IMR-90 (cell line): ENCODE measurements at regions not wholly inside any gene's neighbourhood (a gene's known extent, or its start where the extent isn't known, plus 50 kb on each side); places are given as distances from the start of the nearest gene placed in this dataset.

ENCODE experiments used
- ATAC-seq: fragments of 200-7000 bp; cut with Tn5 transposase; 2 replicates; pipeline ENCODE4 v1.9.1; 2020; ENCODE audit warnings: low read depth, mild to moderate bottlenecking, moderate library complexity
- BruUV-seq: library from RNA; stranded (reverse); fragments of 400-500 nt; replicated peaks from 2 replicates; lab custom pipeline; 2021; lab: Mats Ljungman, UMichigan
- CTCF ChIA-PET: fragments of 300-600 bp; formaldehyde crosslinking; extraction: SDS; loops from one replicate; lab custom pipeline; 2021; ENCODE audit warnings: antibody characterized with exemption; lab: Yijun Ruan, JAX
- POLR2A ChIA-PET: fragments of 300-600 bp; sonication (Branson Sonifier 250); formaldehyde crosslinking; loops from one replicate; lab custom pipeline; 2022; ENCODE audit warnings: antibody characterized with exemption; ENCODE audit not compliant: unreplicated experiment; lab: Charles Lee
- DNase-seq: peaks from one replicate; pipeline ENCODE4 v3.0.0; 2013
- H2AFZ ChIP-seq: replicated peaks from 2 replicates; pipeline ENCODE3; 2013; ENCODE audit warnings: low read length, mild to moderate bottlenecking; ENCODE audit not compliant: poor library complexity
- H2AK5ac ChIP-seq: 2 replicates; pipeline ENCODE4 v1.6.1; 2013; ENCODE audit warnings: low read depth, low read length, inconsistent platforms
- H2AK9ac ChIP-seq: replicated peaks from 2 replicates; pipeline ENCODE3; 2013; ENCODE audit warnings: mild to moderate bottlenecking, low read depth, low read length, moderate library complexity; ENCODE audit not compliant: poor library complexity
- H2BK120ac ChIP-seq: 2 replicates; pipeline ENCODE4 v1.6.1; 2013; ENCODE audit warnings: low read depth, low read length, inconsistent platforms
- H2BK15ac ChIP-seq: 3 replicates; pipeline ENCODE4 v1.6.1; 2013; ENCODE audit warnings: low read depth, low read length, inconsistent platforms
- H2BK20ac ChIP-seq: 2 replicates; pipeline ENCODE4 v1.6.1; 2013; ENCODE audit warnings: low read depth, mild to moderate bottlenecking, inconsistent platforms, low read length, moderate library complexity
- H2BK5ac ChIP-seq: 2 replicates; pipeline ENCODE4 v1.6.1; 2013; ENCODE audit warnings: mild to moderate bottlenecking, low read depth, low read length, inconsistent platforms; ENCODE audit not compliant: poor library complexity, severe bottlenecking
- H3K14ac ChIP-seq: replicated peaks from 2 replicates; pipeline ENCODE4 v1.6.1; 2013; ENCODE audit warnings: low read depth, low read length, inconsistent platforms
- H3K18ac ChIP-seq: 2 replicates; pipeline ENCODE4 v1.6.1; 2013; ENCODE audit warnings: low read depth, low read length, control low read depth
- H3K23ac ChIP-seq: 2 replicates; pipeline ENCODE4 v1.6.1; 2013; ENCODE audit warnings: low read depth, low read length, inconsistent platforms
- H3K27ac ChIP-seq: 2 replicates; pipeline ENCODE4 v1.5.1; 2013; ENCODE audit warnings: mild to moderate bottlenecking, control low read depth, low read length; ENCODE audit not compliant: insufficient read depth
- H3K27me3 ChIP-seq: 2 replicates; pipeline ENCODE4 v1.6.1; 2013; ENCODE audit warnings: low read length; ENCODE audit not compliant: control insufficient read depth, insufficient read depth
- H3K36me3 ChIP-seq: 2 replicates; pipeline ENCODE4 v1.6.1; 2013; ENCODE audit warnings: low read length, mixed read lengths; ENCODE audit not compliant: control insufficient read depth, insufficient read depth
- H3K4ac ChIP-seq: 2 replicates; pipeline ENCODE4 v1.6.1; 2013; ENCODE audit warnings: low read depth, low read length, inconsistent platforms
- H3K4me1 ChIP-seq: 2 replicates; pipeline ENCODE4 v1.6.1; 2013; ENCODE audit warnings: low read length, mixed read lengths; ENCODE audit not compliant: control insufficient read depth, insufficient read depth
- H3K4me2 ChIP-seq: 2 replicates; pipeline ENCODE4 v1.6.1; 2013; ENCODE audit warnings: low read depth, mild to moderate bottlenecking, control low read depth, low read length, moderate library complexity
- H3K4me3 ChIP-seq: 2 replicates; pipeline ENCODE4 v1.5.1; 2013; ENCODE audit warnings: low read depth, mild to moderate bottlenecking, control low read depth, low read length, moderate library complexity; ENCODE audit not compliant: insufficient read depth
- H3K56ac ChIP-seq: 2 replicates; pipeline ENCODE4 v1.6.1; 2013; ENCODE audit warnings: low read length, inconsistent platforms; ENCODE audit not compliant: insufficient read depth; ENCODE audit errors: extremely low read depth
- H3K79me1 ChIP-seq, 2 experiments: 2 replicates each; pipeline ENCODE4 v1.6.1; 2013; ENCODE audit warnings: low read length in 2 of 2, inconsistent platforms in 1 of 2, low read depth in 1 of 2
- H3K9ac ChIP-seq: 2 replicates; pipeline ENCODE4 v1.6.1; 2013; ENCODE audit warnings: low read depth, low read length, control low read depth
- H3K9me1 ChIP-seq: 2 replicates; pipeline ENCODE4 v1.6.1; 2013; ENCODE audit warnings: low read length, inconsistent platforms; ENCODE audit not compliant: insufficient read depth
- H3K9me3 ChIP-seq: 2 replicates; pipeline ENCODE4 v1.6.1; 2013; ENCODE audit warnings: low read length; ENCODE audit not compliant: control insufficient read depth, insufficient read depth
- H4K20me1 ChIP-seq: 2 replicates; pipeline ENCODE4 v1.6.1; 2013; ENCODE audit warnings: low read length, inconsistent platforms; ENCODE audit not compliant: insufficient read depth
- H4K5ac ChIP-seq: 2 replicates; pipeline ENCODE4 v1.6.1; 2013; ENCODE audit warnings: mild to moderate bottlenecking, low read depth, low read length, control low read depth
- H4K8ac ChIP-seq, 2 experiments: 2 replicates each; pipeline ENCODE4 v1.6.1; 2013; ENCODE audit warnings: low read depth in 2 of 2, low read length in 2 of 2, control low read depth in 1 of 2, inconsistent platforms in 1 of 2
- H4K91ac ChIP-seq: 2 replicates; pipeline ENCODE4 v1.6.1; 2013; ENCODE audit warnings: low read depth, low read length, inconsistent platforms; ENCODE audit not compliant: insufficient read depth
- BHLHE40 ChIP-seq: fragments of 150-350 bp; IDR thresholded peaks from 2 replicates; pipeline ENCODE4 v1.6.1; 2016; ENCODE audit warnings: mild to moderate bottlenecking, low read depth, low read length
- CEBPB ChIP-seq: IDR thresholded peaks from 2 replicates; pipeline ENCODE4 v1.6.1; 2012; ENCODE audit warnings: low read depth, low read length, improper control_type of control experiment
- CTCF ChIP-seq: conservative IDR thresholded peaks from 2 replicates; pipeline ENCODE4 v1.5.1; 2012; ENCODE audit warnings: mild to moderate bottlenecking, low read depth, low read length, improper control_type of control experiment
- ELK1 ChIP-seq: fragments of 150-350 bp; IDR thresholded peaks from 2 replicates; pipeline ENCODE4 v1.6.1; 2016; ENCODE audit warnings: low read depth, mild to moderate bottlenecking, low read length, moderate library complexity, borderline replicate concordance
- FOS ChIP-seq: fragments of 150-350 bp; IDR thresholded peaks from 2 replicates; pipeline ENCODE4 v1.6.1; 2016; ENCODE audit warnings: low read depth, low read length
- MXI1 ChIP-seq: IDR thresholded peaks from 2 replicates; pipeline ENCODE4 v1.6.1; 2012; ENCODE audit warnings: low read depth, mild to moderate bottlenecking, low read length, moderate library complexity, borderline replicate concordance
- RAD21 ChIP-seq: IDR thresholded peaks from 2 replicates; pipeline ENCODE4 v1.6.1; 2012; ENCODE audit warnings: low read length, improper control_type of control experiment
- RCOR1 ChIP-seq: IDR thresholded peaks from 2 replicates; pipeline ENCODE4 v1.6.1; 2012; ENCODE audit warnings: mild to moderate bottlenecking, low read length, improper control_type of control experiment; ENCODE audit not compliant: insufficient replicate concordance
- RFX5 ChIP-seq: IDR thresholded peaks from 2 replicates; pipeline ENCODE4 v1.8.0; 2012; ENCODE audit warnings: low read depth, mild to moderate bottlenecking, low read length, moderate library complexity
- SMC3 ChIP-seq: fragments of 150-350 bp; IDR thresholded peaks from 2 replicates; pipeline ENCODE4 v1.6.1; 2016; ENCODE audit warnings: low read depth, mild to moderate bottlenecking, antibody characterized with exemption, low read length, moderate library complexity
- USF2 ChIP-seq: fragments of 150-350 bp; IDR thresholded peaks from 2 replicates; pipeline ENCODE4 v1.6.1; 2017; ENCODE audit warnings: mild to moderate bottlenecking, antibody characterized with exemption, low read length, low read depth
- WGBS, 2 experiments: methylation state at CpG; one replicate each; pipeline versions ENCODE4 v1.1.5 to v1.1.7; 2013; ENCODE audit warnings: missing lambda C conversion rate in 2 of 2; ENCODE audit not compliant: insufficient read length in 1 of 2; ENCODE audit errors: extremely low coverage in 2 of 2; 5-methylcytosine and 5-hydroxymethylcytosine counted together
- dilution Hi-C: fragments of 300-500 bp; cut with HindIII; formaldehyde crosslinking; loops from one replicate; pipeline ENCODE4 v1.14.3; 2018; ENCODE audit warnings: low sequenced_read_pairs; ENCODE audit not compliant: unreplicated experiment
- in situ Hi-C: fragments of 300-500 bp; cut with MboI; formaldehyde crosslinking; loops from 3 replicates; pipeline ENCODE4 v1.14.3; 2019; ENCODE audit warnings: low sequenced_read_pairs, inconsistent platforms, mixed read lengths
- intact Hi-C: fragments of 100-400 bp; cut with micrococcal nuclease; formaldehyde crosslinking; loops from 2 replicates; pipeline ENCODE4 v1.10.0; 2022

- Histone ChIP-seq H2AFZ (no peak overlapping the region), H3K36me3 (no peaks in the 10 kb centered on the region), H4K8ac (no peak overlapping the region), H4K20me1 (no peaks in the 10 kb centered on the region), H3K4ac (no peak overlapping the region), H3K23ac (no peak overlapping the region), H3K9me3 (peaks cover 4% of the 10 kb centered on the region; the same call in 1 of the 2 replicates), H2BK15ac (no peak overlapping the region), H2BK20ac (no peak overlapping the region), H2BK120ac (no peak overlapping the region), H2AK5ac (no peak overlapping the region), H4K5ac (no peak overlapping the region), H3K9me1 (no peaks in the 10 kb centered on the region), H3K4me3 (no peak overlapping the region), H3K27me3 (peaks cover 45% of the 10 kb centered on the region), H3K4me1 (no peaks in the 10 kb centered on the region), H3K27ac (no peak overlapping the region), H3K56ac (no peak overlapping the region), H3K18ac (no peak overlapping the region), H3K79me1 (no peaks in the 10 kb centered on the region), H3K4me2 (no peak overlapping the region), H3K14ac (no peak overlapping the region), H3K9ac (no peak overlapping the region), H2AK9ac (no peak overlapping the region), H2BK5ac (no peak overlapping the region), H4K91ac (no peak overlapping the region)
- in situ Hi-C loops (no loop called here), dilution Hi-C loops (no loop called here), intact Hi-C loops (no loop called here)
- TF ChIP-seq RAD21 (no peak), RCOR1 (no peak), CEBPB (no peak), FOS (no peak), BHLHE40 (no peak), MXI1 (no peak), USF2 (no peak), CTCF (no peak), ELK1 (no peak), SMC3 (no peak), RFX5 (no peak)
- ChIA-PET POLR2A (no interaction called here), CTCF (no interaction called here)
- no CpG with 5 or more reads among the region's 5 CpGs for WGBS, 2 experiments
- no TSS peak for BruUV-seq
- no peak for DNase-seq
- no peak for ATAC-seq
Measured at GRCh38 chr17:21474815-21475214, 98.7 kb downstream of the KCNJ12 start.
